A673 (cell line): ENCODE measurements at regions not wholly inside any gene's neighbourhood (a gene's known extent, or its start where the extent isn't known, plus 50 kb on each side); places are given as distances from the start of the nearest gene placed in this dataset.

Experiments
- BruUV-seq: library from RNA; stranded (reverse); fragments of 400-500 nt; replicated peaks from 2 replicates; lab custom pipeline; 2021; lab: Mats Ljungman, UMichigan
- CTCF ChIA-PET: fragments of 300-600 bp; sonication (Branson Sonifier 250); formaldehyde crosslinking; loops from one replicate; lab custom pipeline; 2022; ENCODE audit warnings: antibody characterized with exemption; lab: Charles Lee
- POLR2A ChIA-PET: fragments of 300-600 bp; sonication (Branson Sonifier 250); formaldehyde crosslinking; loops from one replicate; lab custom pipeline; 2022; ENCODE audit warnings: antibody characterized with exemption; ENCODE audit not compliant: low non-redundant PET; lab: Charles Lee
- DNase-seq: peaks from one replicate; pipeline ENCODE4 v3.0.0-alpha.2; 2015; ENCODE audit warnings: low spot score
- H3K27ac ChIP-seq: fragments of 200-600 bp; sonication (generic); 2 replicates; pipeline ENCODE4 v1.5.1; 2016; ENCODE audit warnings: mixed run types, low read depth, mild to moderate bottlenecking, mixed read lengths, antibody characterized with exemption, low read length; ENCODE audit not compliant: poor library complexity, severe bottlenecking
- H3K27me3 ChIP-seq: fragments of 200-600 bp; sonication (generic); replicated peaks from 2 replicates; pipeline ENCODE4 v1.6.1; 2017; ENCODE audit warnings: mixed run types, low read depth, mild to moderate bottlenecking, mixed read lengths, antibody characterized with exemption, low read length; ENCODE audit not compliant: insufficient read depth, poor library complexity
- H3K36me3 ChIP-seq: fragments of 200-600 bp; sonication (generic); 2 replicates; pipeline ENCODE4 v1.6.1; 2016; ENCODE audit warnings: mixed run types, mild to moderate bottlenecking, mixed read lengths, antibody characterized with exemption, low read length; ENCODE audit not compliant: insufficient read depth, poor library complexity, severe bottlenecking
- H3K4me1 ChIP-seq: fragments of 200-600 bp; sonication (generic); 2 replicates; pipeline ENCODE4 v1.6.1; 2017; ENCODE audit warnings: mixed run types, mild to moderate bottlenecking, mixed read lengths, antibody characterized with exemption, low read length; ENCODE audit not compliant: insufficient read depth, poor library complexity, severe bottlenecking
- H3K4me3 ChIP-seq: fragments of 200-600 bp; sonication (generic); 2 replicates; pipeline ENCODE4 v1.5.1; 2016; ENCODE audit warnings: low read depth, mixed run types, mild to moderate bottlenecking, mixed read lengths, low read length; ENCODE audit not compliant: poor library complexity, severe bottlenecking
- H3K9me3 ChIP-seq: fragments of 200-600 bp; sonication (generic); 2 replicates; pipeline ENCODE4 v1.6.1; 2016; ENCODE audit warnings: mixed run types, low read depth, mild to moderate bottlenecking, mixed read lengths, antibody characterized with exemption, low read length; ENCODE audit not compliant: poor library complexity, severe bottlenecking
- EZH2 ChIP-seq: fragments of 200-600 bp; sonication (generic); IDR thresholded peaks from 2 replicates; pipeline ENCODE4 v1.6.1; 2017; ENCODE audit warnings: borderline replicate concordance, low read depth, mild to moderate bottlenecking, mixed read lengths, antibody characterized with exemption, low read length; ENCODE audit not compliant: poor library complexity, severe bottlenecking
- intact Hi-C: fragments of 100-400 bp; cut with micrococcal nuclease; formaldehyde crosslinking; loops from one replicate; pipeline ENCODE4 v1.10.0; 2022; ENCODE audit not compliant: unreplicated experiment
- TF ChIP-seq, protein P1 (sequence below): fragments of 300-800, 200-600 bp; sonication (generic); conservative IDR thresholded peaks from 2 replicates; pipeline ENCODE4 v1.5.1; 2017; ENCODE audit warnings: low read depth, mild to moderate bottlenecking, antibody characterized with exemption, low read length, moderate library complexity, mixed read lengths

DNA sequence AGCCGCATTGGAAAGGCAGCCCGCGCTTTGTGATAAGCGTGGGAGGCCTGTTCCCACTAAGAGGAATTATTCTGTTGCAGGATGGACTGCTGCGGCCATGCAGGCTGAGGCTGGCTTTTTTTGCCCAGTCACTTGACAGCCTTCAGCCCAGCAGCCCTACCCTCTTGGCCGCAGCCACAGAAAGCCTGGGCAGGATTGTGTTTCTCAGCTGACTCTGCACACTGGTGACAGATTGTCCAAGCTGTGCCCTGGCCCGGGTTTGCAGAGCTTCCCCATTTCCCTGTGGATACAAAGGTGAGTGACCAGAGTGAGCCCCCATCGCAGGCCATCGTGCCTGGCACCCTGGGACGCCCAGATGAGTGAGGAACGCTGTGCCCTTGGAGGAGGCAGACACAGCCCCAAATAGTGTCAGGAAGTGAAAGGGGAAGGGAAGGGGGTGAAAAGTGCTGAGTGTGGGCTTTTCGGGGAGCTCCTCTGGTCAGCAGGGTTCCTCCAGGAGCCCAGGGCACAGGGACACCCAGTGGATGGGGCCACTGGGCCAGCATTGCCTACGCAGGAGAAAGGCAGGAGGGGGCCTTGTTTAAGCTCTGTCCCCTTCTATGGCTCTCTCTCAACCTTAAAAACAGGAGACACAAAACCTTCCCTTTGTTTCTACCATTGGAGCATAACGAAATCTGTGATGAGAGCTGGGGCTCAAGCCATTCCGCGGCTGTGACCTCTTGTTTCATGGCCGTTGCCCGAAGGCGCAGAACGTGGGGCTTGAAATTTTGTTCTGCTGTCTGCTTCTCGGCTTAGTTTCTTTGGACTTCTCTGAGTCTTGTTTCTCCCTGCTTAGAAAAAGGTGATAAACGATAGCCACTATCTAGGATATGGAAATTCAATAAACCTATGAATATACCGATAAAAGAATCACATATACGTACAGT is 91.5 kb upstream of the MEF2A start:
- intact Hi-C loops: no loop called here
- Histone ChIP-seq H3K27me3 (no peaks in the 10 kb centered on the region), H3K4me1 (no peaks in the 10 kb centered on the region), H3K36me3 (no peaks in the 10 kb centered on the region), H3K27ac (no peak overlapping the region), H3K4me3 (no peak overlapping the region), H3K9me3 (no peaks in the 10 kb centered on the region)
- TF ChIP-seq, protein P1, sequence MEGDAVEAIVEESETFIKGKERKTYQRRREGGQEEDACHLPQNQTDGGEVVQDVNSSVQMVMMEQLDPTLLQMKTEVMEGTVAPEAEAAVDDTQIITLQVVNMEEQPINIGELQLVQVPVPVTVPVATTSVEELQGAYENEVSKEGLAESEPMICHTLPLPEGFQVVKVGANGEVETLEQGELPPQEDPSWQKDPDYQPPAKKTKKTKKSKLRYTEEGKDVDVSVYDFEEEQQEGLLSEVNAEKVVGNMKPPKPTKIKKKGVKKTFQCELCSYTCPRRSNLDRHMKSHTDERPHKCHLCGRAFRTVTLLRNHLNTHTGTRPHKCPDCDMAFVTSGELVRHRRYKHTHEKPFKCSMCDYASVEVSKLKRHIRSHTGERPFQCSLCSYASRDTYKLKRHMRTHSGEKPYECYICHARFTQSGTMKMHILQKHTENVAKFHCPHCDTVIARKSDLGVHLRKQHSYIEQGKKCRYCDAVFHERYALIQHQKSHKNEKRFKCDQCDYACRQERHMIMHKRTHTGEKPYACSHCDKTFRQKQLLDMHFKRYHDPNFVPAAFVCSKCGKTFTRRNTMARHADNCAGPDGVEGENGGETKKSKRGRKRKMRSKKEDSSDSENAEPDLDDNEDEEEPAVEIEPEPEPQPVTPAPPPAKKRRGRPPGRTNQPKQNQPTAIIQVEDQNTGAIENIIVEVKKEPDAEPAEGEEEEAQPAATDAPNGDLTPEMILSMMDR: no peak
- TF ChIP-seq EZH2: no peak
- DNase-seq: no peak
- BruUV-seq: no TSS peak
- CTCF ChIA-PET: no interaction called here
- POLR2A ChIA-PET: no interaction called here

DNA sequence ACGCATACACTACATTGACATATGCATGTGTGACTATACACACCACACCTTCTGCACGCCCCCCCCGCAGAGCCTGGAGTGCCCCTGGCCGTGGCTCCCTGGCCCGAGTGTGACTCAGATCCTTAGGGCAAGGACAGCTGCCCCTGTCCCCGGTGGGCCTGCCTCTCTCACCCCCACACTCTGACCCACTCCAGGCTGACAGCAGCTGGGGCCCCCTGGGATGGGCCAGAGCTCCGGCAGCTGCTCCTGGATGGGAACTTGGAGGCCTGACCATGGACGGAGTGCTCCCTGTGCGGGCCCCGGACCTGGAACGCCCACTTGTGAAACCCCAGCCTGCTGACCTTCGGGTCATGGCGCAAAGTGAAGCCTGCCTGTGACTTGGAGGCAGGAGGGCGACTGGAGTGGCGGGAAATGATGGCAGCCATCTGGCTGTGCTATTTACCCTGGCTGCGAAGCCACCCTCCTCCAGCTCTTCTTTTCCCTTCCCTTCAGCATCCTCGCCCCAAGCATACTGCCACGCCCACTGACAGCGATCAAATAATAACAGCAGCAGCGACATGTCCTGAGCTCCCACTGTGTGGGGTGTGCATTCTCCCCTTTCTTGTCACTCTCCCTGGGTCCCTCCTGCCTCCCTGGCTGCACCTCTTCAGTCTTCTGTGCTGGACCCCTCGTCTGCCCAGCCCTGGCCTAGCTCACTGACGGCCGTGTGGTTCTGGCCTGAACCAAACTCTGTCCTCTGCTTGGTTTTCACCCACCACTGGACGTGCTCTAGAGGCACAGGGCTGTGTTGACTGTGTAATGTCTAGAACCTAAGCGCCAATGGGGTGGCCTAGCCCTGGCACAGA is 90.7 kb upstream of the MEF2A start:
- intact Hi-C loops: no loop called here
- H3K36me3 ChIP-seq: no peaks in the 10 kb centered on the region
- H3K27ac ChIP-seq: no peak overlapping the region
- ChIA-PET CTCF (no interaction called here), POLR2A (no interaction called here)
- BruUV-seq: no TSS peak
- TF ChIP-seq, protein P1: no peak
- TF ChIP-seq EZH2: no peak
- H3K27me3 ChIP-seq: no peaks in the 10 kb centered on the region
- H3K4me1 ChIP-seq: no peaks in the 10 kb centered on the region
- DNase-seq: no peak
- H3K4me3 ChIP-seq: no peak overlapping the region
- no peaks in the 10 kb centered on the region for H3K9me3 ChIP-seq

DNA sequence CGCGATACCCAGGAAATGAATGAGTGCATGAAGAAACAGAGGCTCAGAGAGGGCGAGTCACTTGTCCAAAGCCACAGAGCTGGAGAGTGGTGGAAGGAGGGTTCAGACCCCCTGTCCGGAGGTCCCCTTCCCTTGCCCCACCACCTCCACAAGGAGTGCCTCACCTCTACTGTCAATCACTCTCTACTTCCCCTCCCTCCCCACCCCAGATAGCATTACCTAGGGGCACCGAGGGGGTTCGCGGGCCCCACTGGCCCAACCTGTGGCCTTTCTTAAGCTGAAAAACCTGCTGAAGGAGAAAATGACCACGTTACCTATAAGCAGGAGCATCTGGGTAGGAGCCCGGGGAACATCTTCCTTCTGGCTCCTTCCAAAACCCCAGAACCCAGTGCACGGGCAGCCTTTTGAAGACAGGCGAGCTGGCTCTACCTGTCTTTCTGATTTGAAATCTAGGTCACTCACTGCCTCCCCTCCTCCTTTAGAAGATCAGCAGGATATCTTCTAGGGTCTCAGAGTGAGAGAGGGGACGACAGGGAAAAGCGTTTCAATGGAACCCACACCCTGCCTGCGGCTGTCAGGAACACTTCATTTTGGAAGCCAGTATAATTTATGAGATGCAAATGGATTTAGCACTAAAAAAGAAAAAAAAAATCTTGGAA is 89.9 kb upstream of the MEF2A start:
- intact Hi-C loops: no loop called here
- no peaks in the 10 kb centered on the region for H3K4me1 ChIP-seq
- no peaks in the 10 kb centered on the region for H3K27me3 ChIP-seq
- no TSS peak for BruUV-seq
- TF ChIP-seq, protein P1: no peak
- TF ChIP-seq EZH2: no peak
- H3K36me3 ChIP-seq: no peaks in the 10 kb centered on the region
- H3K27ac ChIP-seq: no peak overlapping the region
- H3K4me3 ChIP-seq: no peak overlapping the region
- CTCF ChIA-PET: no interaction called here
- no peaks in the 10 kb centered on the region for H3K9me3 ChIP-seq
- POLR2A ChIA-PET: no interaction called here
- DNase-seq: no peak
